ENCODE measurements at regions not wholly inside any gene's neighbourhood (a gene's known extent, or its start where the extent isn't known, plus 50 kb on each side); places are given as distances from the start of the nearest gene placed in this dataset.

- TF ChIP-seq ZFX (IDR thresholded peaks at IDR 0.05; ENCODE audit: borderline replicate concordance), result no peak
- TF ChIP-seq CTCF (IDR thresholded peaks at IDR 0.05), result no peak
- no peak overlapping the region for H3K27ac ChIP-seq
These were observed 389.4 kb upstream of the CADM1 start for GRCh38 chr11:115893461-115894099.

- TF ChIP-seq CTCF (IDR thresholded peaks at IDR 0.05), result no peak
- no peak for TF ChIP-seq ZFX (IDR thresholded peaks at IDR 0.05; ENCODE audit: borderline replicate concordance)
- H3K27ac ChIP-seq, result no peak overlapping the region
These were observed 387.8 kb upstream of the CADM1 start for GRCh38 chr11:115892016-115892415.

GRCh38 chr11:115891581-115891980 lies 387.4 kb upstream of the CADM1 start:
- H3K27ac ChIP-seq, result no peak overlapping the region
- no peak for TF ChIP-seq ZFX (IDR thresholded peaks at IDR 0.05; ENCODE audit: borderline replicate concordance)
- TF ChIP-seq CTCF (IDR thresholded peaks at IDR 0.05), result no peak

GRCh38 chr11:115890500-115890899 lies 386.3 kb upstream of the CADM1 start:
- TF ChIP-seq ZFX (IDR thresholded peaks at IDR 0.05; ENCODE audit: borderline replicate concordance), result no peak
- TF ChIP-seq CTCF (IDR thresholded peaks at IDR 0.05), result no peak
- no peak overlapping the region for H3K27ac ChIP-seq

GRCh38 chr11:115889712-115890111 lies 385.5 kb upstream of the CADM1 start:
- TF ChIP-seq ZFX (IDR thresholded peaks at IDR 0.05; ENCODE audit: borderline replicate concordance) (no peak), CTCF (IDR thresholded peaks at IDR 0.05) (no peak)
- no peak overlapping the region for H3K27ac ChIP-seq

- H3K27ac ChIP-seq, result no peak overlapping the region
- TF ChIP-seq CTCF (IDR thresholded peaks at IDR 0.05), result no peak
- TF ChIP-seq ZFX (IDR thresholded peaks at IDR 0.05; ENCODE audit: borderline replicate concordance), result no peak
These were observed 383.5 kb upstream of the CADM1 start for GRCh38 chr11:115887727-115888126.

- no peak for TF ChIP-seq CTCF (IDR thresholded peaks at IDR 0.05)
- no peak for TF ChIP-seq ZFX (IDR thresholded peaks at IDR 0.05; ENCODE audit: borderline replicate concordance)
- H3K27ac ChIP-seq, result no peak overlapping the region
These were observed 383.1 kb upstream of the CADM1 start for GRCh38 chr11:115887316-115887715.

Data from 22Rv1 (cell line).